GM12892 (cell line): ENCODE measurements at regions not wholly inside any gene's neighbourhood (a gene's known extent, or its start where the extent isn't known, plus 50 kb on each side); places are given as distances from the start of the nearest gene placed in this dataset.

Source experiments
- POLR2A ChIP-seq: IDR thresholded peaks from 2 replicates; pipeline ENCODE4 v1.6.1; 2011; ENCODE audit warnings: low read depth, low read length, control low read depth
- POLR2AphosphoS5 ChIP-seq: IDR thresholded peaks from 2 replicates; pipeline ENCODE4 v1.6.1; 2011; ENCODE audit warnings: low read depth, low read length, control low read depth

DNA sequence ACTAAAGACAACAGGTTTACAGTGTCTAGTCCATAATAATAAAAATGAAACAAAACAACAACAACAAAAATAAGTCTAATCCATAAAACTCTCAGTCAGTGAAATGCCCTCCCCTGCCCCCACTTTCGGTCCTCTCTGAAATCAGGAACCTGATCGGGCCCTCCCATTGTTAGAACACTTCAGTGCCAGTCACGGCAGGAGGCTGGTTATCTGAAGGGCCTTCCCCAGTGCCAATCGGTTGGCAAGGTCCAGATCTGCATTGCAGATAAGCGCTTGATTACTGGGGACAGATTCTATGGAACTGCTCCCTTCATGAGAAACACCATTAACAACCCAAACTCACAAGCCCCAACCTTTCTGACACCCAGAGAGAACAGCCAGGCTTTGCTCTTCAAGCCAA lies 72.2 kb upstream of the EEPD1 start:
- TF ChIP-seq POLR2AphosphoS5: no peak
- TF ChIP-seq POLR2A: no peak
